Astrocyte (in vitro differentiated cells and primary cell): ENCODE measurements at regions not wholly inside any gene's neighbourhood (a gene's known extent, or its start where the extent isn't known, plus 50 kb on each side); places are given as distances from the start of the nearest gene placed in this dataset.

Experiments
- DNase-seq: peaks from one replicate; pipeline ENCODE4 v3.0.0-alpha.2; 2010; ENCODE audit warnings: low read depth
- FAIRE-seq: peaks from 2 replicates; lab custom pipeline; 2011; peaks lifted over from hg19 to GRCh38; lab: Jason Lieb, UNC
- H2AFZ ChIP-seq: 2 replicates; pipeline ENCODE4 v1.6.0; 2012; ENCODE audit warnings: low read depth, low read length, inconsistent platforms
- H3K27ac ChIP-seq: 2 replicates; pipeline ENCODE4 v1.5.1; 2011; ENCODE audit warnings: low read depth, low read length, inconsistent platforms
- H3K27me3 ChIP-seq: 2 replicates; pipeline ENCODE4 v1.6.0; 2011; ENCODE audit warnings: low read length, inconsistent platforms; ENCODE audit not compliant: insufficient read depth
- H3K36me3 ChIP-seq: 2 replicates; pipeline ENCODE4 v1.5.1; 2011; ENCODE audit warnings: low read length, inconsistent platforms; ENCODE audit not compliant: insufficient read depth
- H3K4me1 ChIP-seq: 2 replicates; pipeline ENCODE4 v1.5.1; 2011; ENCODE audit warnings: low read length, inconsistent platforms; ENCODE audit not compliant: insufficient read depth
- H3K4me2 ChIP-seq: 2 replicates; pipeline ENCODE4 v1.6.0; 2012; ENCODE audit warnings: low read length, inconsistent platforms
- H3K4me3 ChIP-seq: 2 replicates; pipeline ENCODE4 v1.5.1; 2011; ENCODE audit warnings: low read depth, mild to moderate bottlenecking, low read length, inconsistent platforms; ENCODE audit not compliant: insufficient read depth
- H3K79me2 ChIP-seq: 2 replicates; pipeline ENCODE4 v1.6.0; 2012; ENCODE audit warnings: mild to moderate bottlenecking, low read length, inconsistent platforms; ENCODE audit not compliant: insufficient read depth
- H3K9ac ChIP-seq: 2 replicates; pipeline ENCODE4 v1.6.0; 2012; ENCODE audit warnings: mild to moderate bottlenecking, low read length, inconsistent platforms
- H3K9me3 ChIP-seq: 2 replicates; pipeline ENCODE4 v1.5.1; 2012; ENCODE audit warnings: low read depth, mild to moderate bottlenecking, low read length, inconsistent platforms; ENCODE audit not compliant: insufficient read depth
- H4K20me1 ChIP-seq: 2 replicates; pipeline ENCODE4 v1.6.0; 2012; ENCODE audit warnings: low read length, inconsistent platforms; ENCODE audit not compliant: insufficient read depth
- H3K27ac Mint-ChIP-seq: one replicate; pipeline ENCODE4 v1.8.0; 2021; ENCODE audit warnings: mild to moderate bottlenecking, mixed read lengths; ENCODE audit not compliant: unreplicated experiment
- H3K27me3 Mint-ChIP-seq: one replicate; pipeline ENCODE4 v1.8.0; 2021; ENCODE audit warnings: low read depth, mixed read lengths; ENCODE audit not compliant: unreplicated experiment
- H3K36me3 Mint-ChIP-seq: one replicate; pipeline ENCODE4 v1.8.0; 2021; ENCODE audit warnings: low read depth, mixed read lengths; ENCODE audit not compliant: unreplicated experiment
- H3K4me1 Mint-ChIP-seq: one replicate; pipeline ENCODE4 v1.8.0; 2021; ENCODE audit warnings: low read depth, mixed read lengths; ENCODE audit not compliant: unreplicated experiment
- H3K4me3 Mint-ChIP-seq: one replicate; pipeline ENCODE4 v1.8.0; 2021; ENCODE audit warnings: mild to moderate bottlenecking, moderate library complexity, mixed read lengths; ENCODE audit not compliant: unreplicated experiment
- H3K9me3 Mint-ChIP-seq: one replicate; pipeline ENCODE4 v1.8.0; 2021; ENCODE audit warnings: mild to moderate bottlenecking, mixed read lengths; ENCODE audit not compliant: unreplicated experiment
- CTCF ChIP-seq: IDR thresholded peaks from 2 replicates; pipeline ENCODE4 v1.5.1; 2011; ENCODE audit warnings: low read depth, mild to moderate bottlenecking, inconsistent platforms, low read length, moderate library complexity; ENCODE audit not compliant: insufficient read depth
- EZH2 ChIP-seq: IDR thresholded peaks from 2 replicates; pipeline ENCODE4 v1.6.1; 2012; ENCODE audit warnings: mild to moderate bottlenecking, low read length, inconsistent platforms; ENCODE audit not compliant: insufficient read depth

DNA sequence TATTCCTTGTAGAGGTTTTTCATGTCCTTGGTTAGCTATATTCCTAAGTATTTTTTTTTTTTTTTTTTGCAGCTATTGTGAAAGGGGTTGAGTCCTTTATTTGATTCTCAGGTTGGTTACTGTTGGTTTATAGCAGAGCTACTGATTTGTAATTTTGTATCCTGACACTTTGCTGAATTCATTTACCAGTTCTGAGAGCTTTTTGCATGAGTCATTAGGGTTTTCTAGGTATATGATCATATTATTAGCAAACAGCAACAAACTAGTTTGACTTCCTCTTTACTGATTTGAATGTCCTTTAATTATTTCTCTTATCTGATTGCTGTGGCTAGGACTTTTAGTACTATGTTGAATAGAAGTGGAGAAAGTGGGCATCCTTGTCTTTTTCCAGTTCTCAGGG lies 737.4 kb downstream of the ZNF385D start:
- Mint-ChIP-seq H3K9me3 (peaks cover 7% of the 10 kb centered on the region), H3K27ac (no peak overlapping the region), H3K36me3 (no peaks in the 10 kb centered on the region), H3K27me3 (peaks cover 1% of the 10 kb centered on the region), H3K4me3 (no peak overlapping the region), H3K4me1 (no peaks in the 10 kb centered on the region)
- Histone ChIP-seq H3K9ac (no peak overlapping the region), H3K4me2 (no peak overlapping the region), H3K9me3 (no peaks in the 10 kb centered on the region), H4K20me1 (no peaks in the 10 kb centered on the region), H3K27ac (no peak overlapping the region), H3K79me2 (no peaks in the 10 kb centered on the region), H3K4me3 (no peak overlapping the region), H3K36me3 (no peaks in the 10 kb centered on the region), H3K4me1 (no peaks in the 10 kb centered on the region), H2AFZ (no peak overlapping the region), H3K27me3 (no peaks in the 10 kb centered on the region)
- no peak for TF ChIP-seq CTCF
- TF ChIP-seq EZH2: no peak
- no peak for FAIRE-seq
- peak; percentile 4 for DNase-seq

DNA sequence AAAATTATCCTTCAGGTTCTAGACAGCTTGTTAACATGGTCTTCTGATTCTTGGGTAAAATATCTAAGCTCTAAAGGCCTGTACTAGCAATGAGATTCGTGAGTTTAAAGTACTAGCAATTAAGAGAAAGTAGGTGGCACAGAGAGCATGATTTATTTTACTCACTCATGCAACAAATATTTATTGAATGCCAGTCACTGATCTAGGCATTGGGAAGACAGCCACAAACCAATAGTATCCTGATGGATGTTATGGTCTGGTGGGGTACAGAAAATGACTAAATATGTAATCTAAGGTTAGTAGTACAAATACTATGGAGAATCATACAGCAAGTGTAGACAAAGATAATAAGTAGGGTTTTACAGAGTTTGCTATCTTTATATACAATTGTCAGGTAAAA lies 751.3 kb downstream of the ZNF385D start:
- H3K36me3 Mint-ChIP-seq: no peaks in the 10 kb centered on the region
- no peak overlapping the region for H3K4me3 Mint-ChIP-seq
- H3K27ac ChIP-seq: no peak overlapping the region
- no peaks in the 10 kb centered on the region for H3K27me3 ChIP-seq
- H2AFZ ChIP-seq: no peak overlapping the region
- no peaks in the 10 kb centered on the region for H3K79me2 ChIP-seq
- H3K9me3 ChIP-seq: no peaks in the 10 kb centered on the region
- H3K9ac ChIP-seq: no peak overlapping the region
- no peak overlapping the region for H3K27ac Mint-ChIP-seq
- no peaks in the 10 kb centered on the region for H3K27me3 Mint-ChIP-seq
- TF ChIP-seq CTCF (no peak), EZH2 (no peak)
- H4K20me1 ChIP-seq: no peaks in the 10 kb centered on the region
- H3K4me1 Mint-ChIP-seq: no peaks in the 10 kb centered on the region
- H3K4me1 ChIP-seq: no peaks in the 10 kb centered on the region
- H3K9me3 Mint-ChIP-seq: no peaks in the 10 kb centered on the region
- H3K36me3 ChIP-seq: no peaks in the 10 kb centered on the region
- FAIRE-seq (no peak), DNase-seq (peak; percentile 60)
- no peak overlapping the region for H3K4me2 ChIP-seq
- H3K4me3 ChIP-seq: no peak overlapping the region

- no peaks in the 10 kb centered on the region for H3K27me3 ChIP-seq
- Mint-ChIP-seq H3K36me3 (no peaks in the 10 kb centered on the region), H3K27me3 (no peaks in the 10 kb centered on the region), H3K27ac (no peak overlapping the region), H3K4me3 (no peak overlapping the region), H3K9me3 (no peaks in the 10 kb centered on the region), H3K4me1 (no peaks in the 10 kb centered on the region)
- no peak overlapping the region for H3K27ac ChIP-seq
- no peaks in the 10 kb centered on the region for H3K79me2 ChIP-seq
- H3K4me2 ChIP-seq: no peak overlapping the region
- no peaks in the 10 kb centered on the region for H4K20me1 ChIP-seq
- no peaks in the 10 kb centered on the region for H3K4me1 ChIP-seq
- H3K36me3 ChIP-seq: no peaks in the 10 kb centered on the region
- no peak for TF ChIP-seq EZH2
- no peak for TF ChIP-seq CTCF
- no peak overlapping the region for H3K9ac ChIP-seq
- H3K4me3 ChIP-seq: no peak overlapping the region
- FAIRE-seq (no peak), DNase-seq (no peak)
- no peaks in the 10 kb centered on the region for H3K9me3 ChIP-seq
- H2AFZ ChIP-seq: no peak overlapping the region
These were observed 753.8 kb downstream of the ZNF385D start for GRCh38 chr3:20997183-20997582.
